GM21360 (cell line): ENCODE measurements at regions not wholly inside any gene's neighbourhood (a gene's known extent, or its start where the extent isn't known, plus 50 kb on each side); places are given as distances from the start of the nearest gene placed in this dataset.
"Not testable (repeated sequence)": the region's sequence is repeated elsewhere in the genome, so short reads cannot be mapped to it uniquely, and the experiment has no call there.

Experiments
- ATAC-seq: cut with Tn5 transposase; IDR thresholded peaks from one replicate; pipeline ENCODE4 v1.9.1; 2021; ENCODE audit warnings: mild to moderate bottlenecking, moderate library complexity; ENCODE audit not compliant: unreplicated experiment

DNA sequence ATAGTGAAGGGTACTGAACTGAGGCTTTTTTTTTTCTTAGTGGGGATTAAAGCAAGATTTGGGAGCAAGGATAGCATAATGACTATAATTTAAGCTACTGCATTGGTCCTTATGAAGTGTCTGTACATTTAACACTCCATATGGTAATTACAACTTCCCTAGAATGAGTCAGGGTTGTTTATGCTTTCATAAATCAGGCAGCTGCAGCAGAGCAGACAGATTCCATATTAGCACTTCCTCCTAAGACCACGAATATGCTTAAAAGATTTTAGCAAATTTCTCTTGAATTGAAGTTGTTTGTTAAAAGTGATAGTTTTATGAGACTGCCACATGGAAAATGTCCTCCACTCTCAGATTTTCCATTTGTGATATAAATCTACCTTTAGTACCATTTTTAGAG lies 401.1 kb upstream of the SPRY2 start:
- ATAC-seq, result no peak

DNA sequence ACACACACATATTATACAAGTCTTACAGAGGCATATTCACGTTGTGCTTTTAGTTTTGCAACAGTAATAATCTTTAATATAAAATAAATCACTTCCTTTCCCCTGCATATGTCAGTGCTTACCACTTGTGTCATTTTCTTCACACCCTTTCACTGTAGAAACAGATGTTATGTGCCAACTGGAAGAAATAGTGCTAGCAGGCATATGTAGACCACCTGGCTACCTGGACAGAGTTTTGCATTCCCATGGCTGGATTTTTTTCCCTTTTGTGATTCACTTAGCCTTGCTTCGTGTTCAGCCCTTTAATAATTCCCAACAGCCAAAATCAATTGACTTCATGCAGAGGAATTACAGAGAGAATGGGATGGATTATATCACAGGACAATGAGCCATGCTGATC lies 399.1 kb upstream of the SPRY2 start:
- no peak for ATAC-seq

DNA sequence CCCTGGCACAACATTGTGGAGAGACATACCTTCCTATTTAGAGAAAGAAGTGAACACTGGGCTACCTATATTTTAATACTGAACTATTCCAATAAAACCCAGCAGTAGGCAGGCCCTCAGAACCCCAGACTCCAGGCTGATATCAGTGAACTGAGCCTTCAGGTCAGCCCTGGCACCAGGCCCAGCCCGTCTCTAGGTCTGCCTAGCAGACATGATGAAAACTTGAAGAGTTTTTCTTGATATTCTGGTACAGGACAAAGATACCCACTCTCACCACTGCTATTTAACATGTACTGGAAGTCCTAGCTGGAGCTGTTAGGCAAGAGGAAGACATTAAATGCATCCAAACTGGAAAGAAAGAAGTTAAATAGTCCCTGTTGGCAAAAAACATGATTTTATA lies 396.6 kb upstream of the SPRY2 start:
- ATAC-seq, result no peak

DNA sequence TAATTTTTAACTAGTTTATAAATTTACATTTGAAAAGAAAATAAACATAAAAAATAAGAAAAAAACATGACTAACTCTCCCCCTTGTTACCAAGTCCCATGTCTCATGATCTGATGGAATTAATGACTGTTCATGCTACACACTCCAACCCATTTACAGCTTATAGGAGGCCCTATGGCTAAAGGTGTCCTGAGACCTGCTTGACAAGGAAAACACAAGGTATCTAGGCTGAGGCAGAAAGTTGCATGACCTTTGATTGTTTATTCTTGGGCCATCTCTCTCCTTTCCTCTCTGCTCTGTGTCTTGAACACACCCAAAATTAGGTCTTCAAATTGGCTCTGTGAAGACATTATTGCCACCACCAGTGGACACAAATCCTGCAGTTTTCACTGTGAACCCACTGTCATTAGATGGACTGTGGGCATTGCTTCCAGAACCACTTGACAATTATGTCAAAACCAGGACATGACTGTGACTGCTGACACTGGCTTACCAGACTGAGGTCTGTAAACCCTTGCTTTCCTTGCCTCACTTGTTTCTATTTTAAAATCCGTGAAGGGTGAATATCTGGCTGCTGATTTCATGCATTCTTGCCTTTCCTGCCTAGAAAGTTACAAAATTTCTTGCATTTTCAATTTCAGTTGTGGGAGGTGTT lies 386.5 kb upstream of the SPRY2 start:
- ATAC-seq, result no peak

DNA sequence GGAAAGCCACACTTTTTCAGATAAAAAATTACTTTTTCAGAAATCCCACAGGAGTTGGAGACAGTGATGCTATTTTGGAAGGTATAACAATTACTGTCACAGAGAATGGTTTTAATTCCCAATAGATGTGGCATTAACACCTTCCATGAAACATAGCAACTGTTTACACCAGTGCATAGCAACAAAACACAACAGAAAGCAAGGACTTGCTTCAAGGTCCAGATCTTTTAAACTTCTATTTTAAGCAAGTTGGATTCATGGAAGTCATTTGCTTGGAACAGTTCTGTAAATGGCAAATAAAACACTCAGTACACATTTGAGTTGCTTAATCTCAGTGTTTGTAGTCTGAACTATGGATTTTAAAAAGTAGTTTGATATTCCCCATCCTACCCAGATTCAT lies 385.9 kb upstream of the SPRY2 start:
- no peak for ATAC-seq

DNA sequence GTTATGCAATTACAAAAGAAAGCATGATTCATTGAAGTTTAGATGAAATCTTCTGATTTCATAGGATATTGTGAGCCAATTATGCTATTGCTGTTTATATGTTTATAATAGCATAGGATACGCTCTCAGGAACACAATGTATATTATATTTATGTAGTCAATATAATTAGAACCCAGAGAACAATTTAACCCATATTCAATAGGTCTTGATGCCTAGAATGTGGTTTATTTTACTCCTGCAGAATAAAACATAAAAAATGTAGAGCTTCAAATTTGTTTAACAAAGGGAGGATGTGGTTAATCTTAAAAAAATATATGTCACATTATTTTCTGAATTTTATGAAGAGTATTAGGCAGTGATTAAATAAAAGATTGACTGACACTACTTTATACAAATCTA lies 380.8 kb upstream of the SPRY2 start:
- ATAC-seq, result no peak

DNA sequence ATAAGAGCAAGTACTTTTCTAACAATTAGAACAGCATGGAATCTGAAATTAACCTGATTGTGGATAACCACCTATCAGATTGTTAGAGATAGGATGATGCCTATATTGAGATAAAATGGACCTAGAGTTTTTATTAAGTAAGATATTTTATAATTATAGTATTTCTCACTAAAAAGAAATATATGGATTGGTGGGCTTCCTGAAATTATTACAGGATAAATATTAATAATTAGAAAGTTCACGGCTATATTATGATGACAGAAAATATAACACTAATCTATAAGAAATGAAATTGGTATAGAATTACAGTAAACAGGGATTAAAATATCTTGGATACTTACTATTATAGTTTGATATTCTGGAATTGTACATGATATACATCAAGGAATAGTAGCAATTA lies 378.0 kb upstream of the SPRY2 start:
- no peak for ATAC-seq

DNA sequence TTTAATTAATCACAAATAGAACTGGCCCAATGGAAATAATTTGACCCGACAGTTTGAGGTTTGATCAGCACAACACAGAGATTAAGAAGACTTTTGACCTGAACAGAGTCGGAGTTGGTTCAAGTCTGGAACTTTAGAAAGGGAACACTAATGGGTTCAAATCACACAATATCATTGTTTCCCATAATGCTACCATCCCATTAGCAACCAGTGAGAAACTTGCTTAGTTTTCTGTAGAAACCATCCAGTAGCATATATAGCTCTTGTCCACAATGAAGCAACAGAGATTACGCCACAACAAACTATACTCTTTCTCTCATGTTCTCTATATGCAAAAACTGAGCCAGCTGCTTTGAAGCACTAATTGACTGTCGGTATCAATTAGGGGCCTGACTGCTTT lies 376.9 kb upstream of the SPRY2 start:
- ATAC-seq, result no peak

DNA sequence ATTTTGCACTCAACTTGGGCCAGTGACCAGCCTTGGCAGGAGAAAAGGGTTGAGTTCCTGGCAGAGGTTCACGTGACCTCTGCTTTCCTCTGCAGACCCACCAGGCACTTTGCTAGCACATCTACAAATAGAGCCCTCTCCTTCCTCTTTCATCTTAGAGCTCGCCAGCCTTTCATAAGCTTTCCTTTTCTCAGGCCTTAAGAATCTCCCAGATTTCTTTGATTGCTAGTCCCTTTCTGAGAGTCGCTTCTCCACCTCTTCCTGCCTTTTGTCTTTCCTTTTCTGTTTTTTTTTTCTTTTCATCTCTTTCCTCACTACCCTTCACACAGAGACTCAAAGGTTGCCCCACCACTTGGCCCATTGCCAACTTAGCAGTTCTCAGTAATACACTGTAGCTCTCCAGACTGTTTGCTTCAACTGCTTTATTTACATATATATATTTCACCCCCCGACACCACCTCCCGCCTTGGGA lies 375.7 kb upstream of the SPRY2 start:
- no peak for ATAC-seq

DNA sequence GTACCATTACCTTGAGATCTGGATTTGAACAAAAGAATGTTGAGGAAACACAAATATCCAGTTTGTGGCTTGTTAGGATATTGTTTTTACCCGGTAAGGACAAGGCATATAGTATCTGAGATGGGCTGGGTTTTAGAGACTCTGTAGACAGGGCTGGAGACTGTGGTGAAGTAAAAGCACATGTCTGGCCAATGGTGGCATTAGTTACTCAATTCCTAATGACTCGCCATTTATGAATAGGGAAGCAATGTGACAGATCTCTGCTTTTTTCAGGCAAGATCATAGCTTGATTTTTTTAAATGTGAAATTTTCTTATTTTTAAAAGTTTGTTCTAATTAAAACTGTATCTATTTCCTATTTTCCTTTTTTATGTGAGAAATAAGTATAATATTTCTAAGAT lies 371.1 kb upstream of the SPRY2 start:
- no peak for ATAC-seq

DNA sequence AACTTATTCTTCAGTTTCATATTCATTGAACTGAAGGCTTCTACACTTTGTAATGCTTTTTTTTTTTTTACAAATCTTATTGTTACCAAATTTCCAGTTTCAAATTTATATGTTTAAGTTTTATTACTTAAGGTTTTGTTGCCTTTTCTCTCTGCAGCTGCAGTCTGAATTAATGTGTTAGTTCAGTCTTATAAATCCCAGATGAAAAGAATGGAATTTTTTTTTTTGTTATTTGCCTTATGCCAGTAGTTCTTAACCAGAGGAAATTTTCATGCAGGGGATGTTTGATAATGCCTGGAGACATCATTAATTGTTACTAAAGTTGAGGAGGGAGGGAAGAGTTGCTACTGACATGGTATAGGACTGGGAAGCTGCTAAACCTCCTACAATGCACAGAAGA lies 367.9 kb upstream of the SPRY2 start:
- no peak for ATAC-seq

DNA sequence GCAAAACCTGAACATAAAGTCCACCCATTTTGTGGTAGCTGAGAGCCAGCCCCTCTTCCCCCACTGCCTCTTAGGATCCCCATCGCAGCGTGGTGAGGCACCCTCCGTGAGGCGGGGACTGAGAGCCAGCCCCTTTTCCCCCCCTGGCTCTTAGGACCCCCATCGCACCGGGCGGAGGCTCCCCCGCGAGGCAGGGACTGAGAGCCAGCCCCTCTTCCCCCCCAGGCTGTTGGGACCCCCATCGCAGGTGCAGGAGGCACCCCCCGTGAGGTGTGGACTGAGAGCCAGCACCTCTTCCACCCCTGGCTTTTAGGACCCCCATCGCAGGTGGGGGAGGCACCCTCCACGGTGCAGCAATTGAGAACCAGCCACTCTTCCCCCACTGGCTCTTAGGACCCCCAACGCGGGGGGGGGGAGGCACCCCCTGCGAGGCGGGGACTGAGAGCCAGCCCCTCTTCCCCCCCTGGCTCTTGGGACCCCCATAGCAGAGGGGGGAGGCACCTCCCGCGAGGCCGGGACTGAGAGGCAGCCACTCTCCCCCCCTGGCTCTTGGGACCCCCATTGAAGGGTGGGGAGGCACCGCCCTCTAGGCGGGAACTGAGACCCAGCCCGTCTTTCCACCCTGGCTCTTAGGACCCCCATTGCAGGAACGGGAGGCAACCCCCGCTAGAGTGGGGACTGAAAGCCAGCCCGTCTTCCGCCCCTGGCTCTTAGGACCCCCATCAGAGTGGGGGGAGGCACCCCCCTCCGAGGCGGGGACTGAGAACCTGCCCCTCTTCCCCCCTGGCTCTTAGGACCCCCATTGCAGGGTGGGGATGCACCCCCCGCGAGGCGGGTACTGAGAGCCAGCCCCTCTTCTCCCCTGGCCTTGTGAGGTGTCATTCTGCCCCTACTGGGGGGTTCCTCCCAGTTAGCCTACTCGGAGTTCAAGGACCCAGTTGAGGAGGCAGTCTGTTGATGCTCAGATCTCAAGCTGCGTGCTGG lies 366.4 kb upstream of the SPRY2 start:
- ATAC-seq, result no peak

DNA sequence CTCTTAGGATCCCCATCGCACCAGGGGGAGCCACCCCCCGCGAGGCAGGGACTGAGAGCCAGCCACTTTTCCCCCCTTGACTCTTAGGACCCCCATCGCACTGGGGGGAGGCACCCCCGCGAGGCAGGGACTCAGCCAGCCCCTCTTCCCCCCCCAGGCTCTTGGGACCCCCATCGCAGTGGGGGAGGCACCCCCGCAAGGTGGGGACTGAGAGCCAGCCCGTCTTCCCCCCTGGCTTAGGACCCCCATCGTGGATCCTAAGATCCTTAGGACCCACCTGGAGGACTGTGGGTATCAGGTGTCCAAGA lies 365.2 kb upstream of the SPRY2 start:
- no peak for ATAC-seq

DNA sequence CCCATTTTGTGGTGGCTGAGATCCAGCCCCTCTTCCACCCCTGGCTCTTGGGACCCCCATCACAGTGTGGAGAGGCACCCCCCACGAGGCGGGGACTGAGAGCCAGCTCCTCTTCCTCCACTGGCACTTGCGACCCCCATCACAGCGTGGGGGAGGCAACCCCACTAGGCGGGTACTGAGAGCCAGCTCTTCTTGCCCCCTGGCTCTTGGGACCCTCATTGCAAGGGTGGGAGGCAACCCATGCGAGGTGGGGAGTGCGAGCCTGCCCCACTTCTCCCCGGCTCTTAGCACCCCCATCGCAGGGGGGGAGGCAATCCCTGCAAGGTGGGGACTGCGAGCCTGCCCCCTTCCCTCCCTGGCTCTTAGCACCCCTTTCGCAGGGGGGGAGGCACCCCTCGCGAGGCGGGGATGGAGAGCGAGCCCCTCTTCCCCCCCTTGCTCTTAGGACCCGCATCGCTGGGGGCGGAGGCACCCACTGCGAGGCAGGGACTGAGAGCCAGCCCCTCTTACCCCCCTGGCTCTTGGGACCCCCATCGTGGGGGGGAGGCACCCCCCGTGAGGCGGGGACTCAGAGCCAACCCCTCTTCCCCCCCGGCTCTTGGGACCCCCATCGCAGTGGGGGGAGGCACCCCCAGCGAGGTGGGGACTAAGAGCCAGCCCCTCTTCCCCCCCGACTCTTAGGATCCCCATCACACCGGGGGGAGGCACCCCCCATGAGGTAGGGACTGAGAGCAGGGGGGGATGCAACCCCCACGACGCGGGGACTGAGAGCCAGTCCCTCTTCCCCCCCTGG lies 364.6 kb upstream of the SPRY2 start:
- ATAC-seq, result no peak

DNA sequence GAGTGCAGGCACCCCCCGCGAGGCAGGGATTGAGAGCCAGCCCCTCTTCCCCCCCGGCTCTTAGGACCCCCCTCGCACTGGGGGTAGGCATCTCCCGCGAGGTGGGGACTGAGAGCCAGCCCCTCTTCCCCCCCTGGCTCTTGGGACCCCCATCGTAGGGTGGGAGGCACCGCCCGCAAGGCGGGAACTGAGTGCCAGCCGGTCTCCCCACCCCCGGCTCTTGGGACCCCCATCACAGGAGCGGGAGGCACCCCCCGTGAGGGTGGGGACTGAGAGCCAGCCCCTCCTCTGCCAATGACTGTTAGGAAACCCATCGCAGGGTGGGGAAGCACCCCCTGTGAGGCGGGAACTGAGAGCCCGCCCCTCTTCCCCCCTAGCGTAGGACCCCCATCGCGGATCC lies 363.4 kb upstream of the SPRY2 start:
- no peak for ATAC-seq

DNA sequence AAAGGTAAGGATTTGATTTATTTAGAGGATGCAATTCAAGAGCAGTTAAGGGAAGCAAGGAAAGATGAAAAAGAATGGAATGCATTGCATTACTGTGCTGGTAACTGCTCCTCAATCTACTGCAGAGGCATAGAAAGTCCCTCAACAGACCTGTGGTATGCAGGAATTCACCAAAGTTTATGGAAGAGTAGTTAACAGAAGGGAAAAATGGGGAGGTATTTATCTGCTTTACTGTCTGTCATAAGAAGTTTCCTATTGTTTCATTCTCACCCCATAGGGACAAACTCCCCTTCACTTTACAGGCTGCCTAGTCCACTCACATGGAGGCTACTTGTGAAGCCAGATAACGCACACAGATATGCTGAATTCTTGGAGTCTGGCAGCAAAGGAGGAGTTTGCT lies 354.9 kb upstream of the SPRY2 start:
- no peak for ATAC-seq

DNA sequence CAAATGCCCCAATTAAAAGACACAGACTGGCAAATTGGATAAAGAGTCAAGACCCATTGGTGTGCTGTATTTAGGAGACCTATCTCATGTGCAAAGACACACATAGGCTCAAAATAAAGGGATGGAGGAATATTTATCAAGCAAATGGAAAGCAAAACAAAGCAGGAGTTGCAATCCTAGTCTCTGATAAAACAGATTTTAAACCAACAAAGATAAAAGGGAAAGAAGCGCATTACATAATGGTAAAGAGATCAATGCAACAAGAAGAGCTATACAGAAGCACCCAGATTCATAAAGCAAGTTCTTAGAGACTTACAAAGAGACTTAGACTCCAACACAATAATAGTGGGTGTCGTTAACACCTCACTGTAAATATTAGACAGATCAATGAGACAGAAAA lies 350.9 kb upstream of the SPRY2 start:
- ATAC-seq, result not testable (repeated sequence)

DNA sequence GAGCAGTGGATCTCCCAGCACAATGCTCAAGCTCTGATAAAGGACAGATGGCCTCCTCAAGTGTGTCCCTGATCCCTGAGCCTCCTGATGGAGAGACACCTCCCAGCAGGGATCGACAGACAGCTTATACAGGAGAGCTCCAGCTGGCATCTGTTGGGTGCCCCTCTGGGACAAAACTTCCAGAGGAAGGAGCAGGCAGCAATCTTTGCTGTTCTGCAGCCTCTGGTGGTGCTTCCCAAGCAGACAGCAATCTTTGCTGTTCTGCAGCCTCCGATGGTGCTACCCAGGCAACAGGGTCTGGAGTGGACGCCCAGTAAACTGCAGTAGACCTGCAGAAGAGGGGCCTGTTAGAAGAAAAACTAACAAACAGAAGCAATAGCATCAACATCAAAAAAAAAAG lies 349.3 kb upstream of the SPRY2 start:
- ATAC-seq, result no peak

DNA sequence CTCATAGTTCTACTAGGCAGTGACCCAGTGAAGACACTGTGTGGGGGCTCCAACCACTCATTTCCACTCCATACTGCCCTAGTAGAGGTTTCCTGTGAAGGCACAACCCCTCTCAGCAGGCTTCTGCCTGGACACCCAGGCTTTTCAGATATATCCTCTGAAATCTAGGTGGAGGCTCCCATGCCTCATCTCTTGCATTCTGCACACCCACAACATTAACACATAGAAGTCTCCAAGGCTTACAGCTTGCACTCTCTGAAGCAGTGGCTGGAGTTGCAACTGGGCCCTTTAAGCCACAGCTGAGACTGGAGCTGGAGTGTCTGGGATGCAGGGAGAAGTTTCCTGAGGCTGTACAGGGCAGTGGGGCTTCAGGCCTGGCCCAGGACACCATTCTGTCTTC lies 347.7 kb upstream of the SPRY2 start:
- ATAC-seq, result no peak

DNA sequence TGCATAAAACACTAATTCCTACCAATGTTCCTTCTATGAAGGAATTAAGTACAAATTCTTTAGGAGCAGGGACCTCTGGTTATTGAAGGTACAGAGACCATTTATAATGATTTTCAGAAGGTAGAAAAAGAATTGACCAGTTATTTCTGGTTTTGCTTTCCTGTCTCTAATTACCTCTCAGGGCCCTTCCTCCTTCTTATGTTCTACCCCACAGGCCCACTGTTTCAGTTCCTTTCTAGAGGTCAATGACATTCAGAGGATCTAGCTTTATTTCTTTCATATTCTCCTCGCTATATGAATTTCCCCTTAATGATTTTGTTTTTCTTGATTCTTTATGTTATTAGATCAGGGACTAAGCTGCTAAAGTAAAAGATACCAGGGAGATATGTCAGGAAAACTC lies 345.0 kb upstream of the SPRY2 start:
- ATAC-seq, result no peak

DNA sequence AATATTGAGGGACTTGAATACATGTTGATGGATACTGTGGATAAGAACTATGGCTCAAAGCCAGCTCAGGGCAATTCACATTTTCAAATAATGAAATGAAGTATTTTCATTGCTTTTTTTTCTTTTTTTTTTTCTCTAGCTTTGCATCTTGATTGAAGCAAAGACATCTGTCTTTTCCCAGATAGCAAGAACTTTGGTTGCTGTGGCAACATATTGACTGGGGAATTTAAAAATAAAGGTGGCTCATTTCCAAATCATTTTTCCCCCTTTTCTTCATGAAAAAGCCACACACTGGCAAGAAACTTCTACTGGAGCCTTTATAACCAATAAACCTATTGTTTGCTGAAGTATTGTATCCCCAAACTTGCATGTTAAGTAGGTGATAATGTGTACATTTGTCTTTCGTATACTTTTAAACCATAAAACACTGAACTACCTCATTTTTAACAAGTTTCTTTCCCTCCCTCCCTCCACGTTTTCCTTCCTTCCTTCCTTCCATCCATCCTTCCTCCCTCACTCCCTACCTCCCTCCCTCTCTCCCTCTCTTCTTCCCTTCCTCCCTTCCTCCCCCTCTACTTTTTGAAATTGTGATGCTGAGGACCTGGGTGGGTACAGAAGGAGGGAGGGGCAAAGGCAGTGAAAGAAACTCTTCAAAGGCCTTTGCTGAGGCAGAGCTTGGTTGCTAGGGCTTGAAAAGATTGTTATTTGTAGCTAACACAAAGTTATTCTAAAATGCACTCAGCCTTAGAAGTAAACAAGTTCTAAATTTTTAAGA lies 343.5 kb upstream of the SPRY2 start:
- ATAC-seq, result no peak
